ENCODE measurements at regions not wholly inside any gene's neighbourhood (a gene's known extent, or its start where the extent isn't known, plus 50 kb on each side); places are given as distances from the start of the nearest gene placed in this dataset.

DNA sequence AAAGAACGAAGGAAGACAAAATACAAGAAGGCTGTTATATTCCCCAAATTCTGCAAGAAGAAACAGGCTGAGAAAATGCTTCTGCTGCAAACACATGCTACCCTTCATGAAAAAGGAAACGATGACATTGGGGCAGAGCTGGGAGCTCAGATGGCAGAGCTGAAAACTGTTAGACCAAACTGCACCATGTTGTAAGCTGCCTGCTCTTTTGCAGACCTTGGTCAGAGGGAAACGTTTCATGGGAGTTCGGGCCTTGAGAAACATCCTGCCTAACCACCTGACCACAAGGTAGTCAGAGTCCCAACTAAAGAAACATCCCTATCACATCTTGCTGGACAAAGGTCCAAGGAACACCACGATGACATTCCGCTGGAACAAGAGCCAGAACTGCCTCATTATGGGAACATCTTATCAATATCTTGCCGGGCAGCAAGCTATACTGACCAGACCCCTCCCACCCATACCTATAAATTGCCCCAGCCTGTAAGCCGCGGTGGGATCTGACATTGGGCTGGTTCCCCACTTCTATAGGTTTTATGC lies 110.7 kb upstream of the CTSC start:
- intact Hi-C loops (cut with micrococcal nuclease) = no loop called here

DNA sequence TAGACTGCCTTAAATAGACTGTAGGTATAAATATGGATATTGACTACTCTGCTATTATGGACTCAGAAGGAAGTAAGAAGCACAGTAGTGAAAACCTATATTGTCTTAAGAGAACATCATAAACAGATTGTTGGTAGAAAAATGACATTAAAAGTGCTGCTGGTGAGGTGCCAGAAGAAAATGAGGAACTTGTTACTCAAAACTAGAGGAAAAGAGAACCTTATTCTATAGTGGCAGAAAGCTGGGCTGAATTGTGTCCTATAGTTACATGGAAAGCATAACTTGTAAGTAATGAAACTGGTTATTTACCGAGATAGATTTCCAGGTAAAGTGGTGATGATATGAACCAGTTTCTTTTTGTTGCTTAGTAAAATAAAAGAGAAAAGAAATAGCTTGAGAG lies 109.7 kb upstream of the CTSC start:
- intact Hi-C loops (cut with micrococcal nuclease) = no loop called here

DNA sequence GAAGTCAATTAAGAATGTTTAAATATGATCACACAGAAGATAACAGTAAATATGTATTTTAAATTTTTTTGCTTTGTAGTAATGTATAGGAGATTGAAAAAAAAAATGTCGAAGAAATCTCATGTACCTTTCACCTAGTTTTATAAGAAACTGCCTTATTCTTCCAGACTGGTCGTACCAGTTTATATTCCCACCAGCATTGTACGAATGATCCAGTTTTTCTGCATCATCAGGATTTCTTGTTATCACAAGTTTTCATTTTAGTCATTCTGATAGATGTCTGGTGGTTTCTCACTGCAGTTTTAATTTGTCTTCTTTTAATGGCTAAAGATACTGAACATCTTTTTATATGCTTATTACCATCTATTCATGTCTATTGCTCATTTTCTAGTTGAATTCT lies 101.8 kb upstream of the CTSC start:
- intact Hi-C loops (cut with micrococcal nuclease) = loop anchor here (5.0 kb wide), 2 partner anchors 102 to 1783 kb away; partner anchors contain the start of genes CHORDC1 and CTSC

DNA sequence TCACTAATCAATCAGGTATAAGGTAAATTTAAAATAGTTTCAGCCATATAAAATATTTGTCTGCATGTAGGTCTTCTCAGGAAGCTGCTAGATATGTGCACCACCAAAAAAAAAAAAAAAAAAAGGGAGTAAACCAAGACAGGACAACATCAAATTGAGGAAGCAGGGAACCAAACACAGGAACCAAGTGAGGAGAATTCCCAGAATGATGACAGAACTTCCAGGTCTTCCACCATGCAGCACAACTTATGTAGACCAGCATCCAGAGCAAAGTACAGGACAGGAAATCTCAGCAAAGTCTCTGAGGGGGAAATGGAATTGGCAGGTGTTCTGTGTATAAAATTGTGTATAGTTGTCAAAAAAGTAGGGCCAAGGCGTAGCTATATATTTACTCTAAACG lies 101.2 kb upstream of the CTSC start:
- intact Hi-C loops (cut with micrococcal nuclease) = loop anchor here (5.0 kb wide), 2 partner anchors 101 to 1784 kb away; partner anchors contain the start of genes CHORDC1 and CTSC

DNA sequence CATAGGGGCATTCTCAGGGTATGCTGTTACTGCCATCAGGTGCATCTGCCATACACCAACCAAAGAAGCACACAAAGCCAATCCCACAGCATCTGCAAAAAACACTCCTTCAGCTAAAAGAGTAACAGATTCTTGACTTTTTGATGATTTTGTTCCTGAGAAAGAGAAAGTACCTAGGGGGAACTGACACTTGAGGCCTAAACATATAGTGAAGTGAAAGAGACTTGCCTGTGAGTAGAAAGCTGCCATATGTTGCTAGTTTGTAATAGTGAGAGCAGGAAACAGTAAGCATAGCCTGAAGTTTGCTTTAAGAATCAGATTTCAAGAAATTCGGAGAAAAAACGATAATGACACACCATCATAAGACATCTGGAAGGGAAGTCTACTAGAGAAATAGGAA lies 97.9 kb upstream of the CTSC start:
- intact Hi-C loops (cut with micrococcal nuclease) = loop anchor here (5.0 kb wide), 2 partner anchors 98 to 1787 kb away; partner anchors contain the start of genes CHORDC1 and CTSC

DNA sequence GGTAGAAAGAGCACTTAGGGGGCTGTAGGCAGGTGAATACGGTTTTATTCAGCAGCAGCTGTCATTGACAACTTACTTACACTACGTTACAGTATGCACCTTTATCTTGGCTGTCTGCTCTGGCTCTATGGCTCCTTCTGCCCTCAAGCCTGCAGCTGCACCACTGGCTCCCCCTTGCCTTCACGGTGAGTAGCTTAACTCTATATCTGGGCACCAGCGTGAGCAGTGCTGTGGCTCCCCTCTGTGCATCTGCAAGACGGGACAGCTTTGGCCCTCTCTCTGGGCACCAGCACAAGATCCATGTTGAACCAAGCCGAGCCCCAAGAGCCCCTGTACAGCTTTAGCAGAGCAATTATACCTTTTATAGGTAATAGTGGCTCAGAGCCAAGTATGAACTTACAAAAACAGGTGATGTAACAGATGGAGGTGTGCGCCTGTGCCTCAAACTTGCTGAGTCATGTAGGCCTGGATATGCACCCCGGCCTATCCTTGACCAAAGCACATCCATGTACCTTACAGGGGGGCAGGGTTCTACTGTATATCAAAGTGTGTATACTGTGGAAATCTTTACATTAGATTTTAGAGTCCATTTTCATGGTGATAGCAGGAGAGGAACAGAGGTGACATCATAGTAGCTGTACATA lies 96.9 kb upstream of the CTSC start:
- intact Hi-C loops (cut with micrococcal nuclease) = no loop called here

DNA sequence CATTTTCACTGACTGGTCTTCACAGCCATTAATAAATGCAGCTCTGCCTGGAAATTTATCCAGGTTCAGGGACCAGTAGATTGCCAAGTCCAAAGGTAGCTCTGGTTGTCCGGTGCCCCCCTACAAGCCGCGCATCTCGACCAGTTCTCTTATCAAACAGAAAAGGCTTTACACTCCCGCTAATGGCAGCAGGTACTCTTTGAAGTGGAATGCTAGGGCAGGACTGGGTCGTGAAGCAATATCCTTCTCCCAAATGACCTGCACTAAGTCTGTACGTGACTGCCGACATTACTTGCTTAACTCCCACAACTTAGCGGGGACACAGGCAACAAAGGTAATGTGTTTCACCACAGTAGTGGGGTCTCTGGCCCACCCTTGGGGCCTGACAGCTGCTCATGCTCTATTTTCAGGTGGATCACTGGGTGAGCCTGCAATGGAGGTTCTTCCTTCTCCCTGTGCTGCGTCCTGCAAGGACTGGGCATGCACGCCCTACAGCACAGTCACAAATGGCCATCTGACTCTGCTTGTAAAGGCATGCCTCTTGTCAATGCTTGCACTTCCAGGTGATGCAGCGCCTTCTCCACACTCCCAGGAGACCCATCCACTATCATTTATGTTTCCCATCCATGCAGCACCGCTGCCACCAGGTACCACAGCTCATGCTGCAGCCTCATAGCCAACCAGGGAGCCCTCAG lies 96.1 kb upstream of the CTSC start:
- intact Hi-C loops (cut with micrococcal nuclease) = no loop called here

DNA sequence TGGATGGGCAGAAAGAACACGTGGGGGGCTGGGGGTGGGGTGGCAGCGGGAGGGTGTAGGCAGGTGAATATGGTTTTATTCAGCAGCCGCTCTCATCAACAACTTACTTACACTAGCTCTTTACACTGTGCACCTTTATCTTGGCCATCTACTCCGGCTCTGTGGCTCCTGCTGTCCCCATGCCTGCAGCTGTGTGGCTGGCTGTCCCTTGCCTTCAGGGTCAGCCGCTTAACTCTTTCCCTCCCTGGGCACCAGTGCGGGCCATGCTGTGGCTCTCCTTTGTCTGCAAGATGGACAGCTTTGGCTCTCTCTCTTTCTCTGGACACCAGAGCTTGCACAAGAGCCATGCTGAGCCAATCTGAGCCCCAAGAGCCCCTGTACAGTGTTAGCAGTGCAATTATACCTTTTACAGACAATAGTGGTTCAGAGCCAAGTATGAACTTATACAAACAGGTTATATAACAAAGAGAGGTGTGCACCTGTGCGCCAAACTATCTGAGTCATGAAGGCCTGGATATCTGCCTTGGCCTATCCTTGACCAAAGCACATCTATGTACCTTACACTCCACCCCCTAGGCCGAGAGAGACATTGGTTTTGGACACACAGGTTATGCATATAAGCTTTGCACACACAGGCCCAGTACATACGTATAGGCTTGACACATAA lies 94.3 kb upstream of the CTSC start:
- intact Hi-C loops (cut with micrococcal nuclease) = no loop called here

DNA sequence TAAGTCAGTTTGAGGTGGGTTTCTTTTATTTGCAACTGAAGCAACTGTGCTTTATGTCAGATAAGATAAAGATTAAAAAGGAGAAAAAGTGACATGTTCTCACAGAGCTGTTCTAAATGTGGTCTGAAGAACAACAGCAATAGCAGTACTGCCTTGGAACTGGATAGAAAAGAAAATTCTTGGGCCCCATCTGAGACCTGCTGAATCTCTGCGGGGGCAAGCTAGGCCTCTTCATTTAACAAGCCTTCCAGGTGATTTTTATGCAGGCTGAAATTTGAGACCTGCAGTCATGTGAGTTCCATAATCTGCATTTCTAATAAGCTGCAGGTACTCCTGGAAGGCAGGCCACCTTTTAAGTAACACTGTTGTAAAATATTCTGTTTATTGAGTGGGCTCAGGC lies 91.4 kb upstream of the CTSC start:
- intact Hi-C loops (cut with micrococcal nuclease) = loop anchor here (10.0 kb wide), 1 partner anchor 416 kb away; no protein-coding TSS in a partner anchor

DNA sequence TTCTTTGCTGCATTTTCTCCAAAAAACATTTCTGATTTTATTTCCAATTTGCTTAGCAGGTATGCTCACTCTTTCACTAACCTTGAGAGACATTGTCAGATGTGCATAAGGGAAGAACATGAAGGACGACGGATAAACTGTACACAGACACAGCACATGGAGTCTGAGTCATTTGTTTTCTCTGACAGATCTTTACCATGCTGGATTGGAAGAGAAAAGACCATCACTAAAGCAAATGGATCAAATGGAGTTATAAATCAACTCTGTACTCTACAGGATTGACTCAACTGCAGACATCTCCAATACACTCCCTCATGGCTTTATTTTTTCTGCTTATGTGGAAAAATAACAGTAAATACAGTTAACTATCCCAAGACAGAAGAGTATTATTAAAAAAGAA lies 90.2 kb upstream of the CTSC start:
- intact Hi-C loops (cut with micrococcal nuclease) = loop anchor here (10.0 kb wide), 1 partner anchor 417 kb away; no protein-coding TSS in a partner anchor

DNA sequence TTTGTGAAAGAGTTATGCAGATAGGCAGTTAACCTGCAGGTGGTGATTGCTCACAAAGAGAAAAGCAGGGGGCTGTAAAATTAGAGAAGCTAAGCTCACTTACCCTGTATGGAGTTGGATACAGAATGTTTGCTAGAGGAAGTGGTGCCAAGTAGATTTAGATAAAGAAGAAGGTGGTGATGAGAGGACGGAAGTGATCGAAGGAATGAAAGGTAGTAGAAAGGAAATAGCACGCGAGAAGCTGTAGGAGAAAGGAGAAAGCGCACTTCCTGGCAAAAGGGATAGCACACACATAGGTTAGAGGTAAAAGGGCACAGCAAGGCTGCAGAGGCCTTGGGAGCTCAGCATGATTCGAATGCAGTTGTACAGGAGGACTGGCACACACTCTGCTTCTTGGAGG lies 87.3 kb upstream of the CTSC start:
- intact Hi-C loops (cut with micrococcal nuclease) = loop anchor here (1.0 to 10.0 kb wide), 2 partner anchors 10 to 420 kb away; no protein-coding TSS in a partner anchor

DNA sequence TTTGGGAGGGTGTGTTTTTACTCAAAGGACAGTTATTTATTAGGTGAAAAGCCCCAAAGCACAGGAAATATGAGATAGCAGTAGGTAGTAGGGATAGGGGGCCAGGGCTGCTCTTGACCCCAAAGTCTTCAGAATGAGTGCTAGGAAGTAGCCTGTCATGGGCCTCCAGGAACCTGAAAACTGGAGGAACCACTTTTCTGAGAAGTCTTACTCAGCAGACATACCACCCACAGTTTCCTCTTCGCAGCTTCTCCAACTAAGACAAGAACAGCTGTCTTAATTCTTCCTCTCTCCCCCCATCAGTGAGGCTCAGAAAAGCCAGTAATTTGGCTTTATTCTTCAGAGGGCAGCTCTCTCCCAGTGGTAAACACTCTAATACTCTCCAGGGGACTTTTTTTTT lies 84.0 kb upstream of the CTSC start:
- intact Hi-C loops (cut with micrococcal nuclease) = loop anchor here (1.0 to 10.0 kb wide), 2 partner anchors 84 to 423 kb away; partner anchors contain the start of gene CTSC

DNA sequence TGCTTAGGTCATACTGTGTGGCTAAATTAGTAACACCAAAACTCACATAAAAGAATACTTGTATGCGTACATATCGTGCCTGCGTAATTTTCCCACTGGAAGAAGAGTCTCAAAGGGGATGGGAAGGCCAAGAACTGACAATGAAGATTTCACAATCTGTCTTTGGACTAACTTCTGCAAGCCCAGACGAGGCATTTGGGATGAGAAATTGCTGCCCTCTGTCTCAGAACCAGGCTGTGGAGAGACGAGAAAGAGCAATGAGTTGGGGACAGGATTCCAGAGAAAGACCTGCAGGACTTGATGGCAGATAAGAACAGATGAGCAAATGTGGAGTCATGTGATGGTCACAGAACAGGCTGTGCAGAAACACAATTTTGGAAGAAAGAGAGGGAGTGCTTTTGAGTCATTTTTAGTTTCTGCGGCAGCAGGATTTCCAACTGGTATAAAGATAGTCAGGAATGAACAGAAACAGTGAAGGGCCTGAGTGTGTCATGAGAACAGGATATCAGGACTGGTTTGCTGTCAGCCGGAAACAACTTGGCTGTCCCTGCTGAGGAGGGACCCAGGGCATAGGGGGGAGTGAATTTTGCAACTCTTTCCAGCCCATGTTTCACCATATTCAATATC lies 82.7 kb upstream of the CTSC start:
- intact Hi-C loops (cut with micrococcal nuclease) = loop anchor here (10.0 kb wide), 1 partner anchor 425 kb away; no protein-coding TSS in a partner anchor

DNA sequence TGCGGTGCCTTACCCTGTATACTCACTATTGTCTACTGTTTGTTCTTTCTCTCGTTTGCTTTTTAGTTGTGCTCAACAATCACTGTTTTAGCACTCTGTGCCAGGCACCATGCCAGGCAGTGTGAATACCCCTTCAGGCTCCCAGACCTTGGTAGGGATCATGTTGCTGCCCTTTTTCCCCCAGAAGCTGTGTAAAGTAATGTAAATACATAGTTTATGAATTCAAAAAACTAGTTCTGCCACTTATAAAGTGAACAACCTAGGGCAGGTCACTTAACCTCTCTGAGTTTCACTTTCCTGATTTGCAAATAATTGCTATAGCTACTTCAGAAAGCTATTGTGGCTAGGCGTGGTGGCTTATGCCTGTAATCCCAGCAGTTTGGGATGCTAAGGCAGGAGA lies 81.0 kb upstream of the CTSC start:
- intact Hi-C loops (cut with micrococcal nuclease) = no loop called here

DNA sequence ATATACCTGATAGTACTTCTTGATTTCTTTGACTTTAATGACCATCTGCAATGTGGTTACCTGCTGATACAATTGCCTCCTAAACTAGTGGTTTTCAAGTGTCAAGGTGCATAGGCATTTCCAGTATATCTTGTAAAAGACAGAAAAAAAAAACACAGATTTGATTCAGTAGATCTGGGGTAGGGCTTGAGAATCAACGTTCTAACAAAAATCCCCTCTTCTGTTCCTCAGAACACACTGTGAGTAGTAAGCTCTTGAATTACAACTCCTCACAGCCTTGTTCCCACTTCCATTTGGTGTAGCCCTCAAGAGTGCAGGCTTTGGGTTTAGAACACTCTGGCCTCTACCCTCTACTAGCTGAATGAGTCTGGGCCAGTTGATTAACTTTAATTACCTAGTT lies 78.0 kb upstream of the CTSC start:
- intact Hi-C loops (cut with micrococcal nuclease) = loop anchor here (1.0 to 2.0 kb wide), 5 partner anchors 9 to 236 kb away; partner anchors contain the start of gene CTSC

DNA sequence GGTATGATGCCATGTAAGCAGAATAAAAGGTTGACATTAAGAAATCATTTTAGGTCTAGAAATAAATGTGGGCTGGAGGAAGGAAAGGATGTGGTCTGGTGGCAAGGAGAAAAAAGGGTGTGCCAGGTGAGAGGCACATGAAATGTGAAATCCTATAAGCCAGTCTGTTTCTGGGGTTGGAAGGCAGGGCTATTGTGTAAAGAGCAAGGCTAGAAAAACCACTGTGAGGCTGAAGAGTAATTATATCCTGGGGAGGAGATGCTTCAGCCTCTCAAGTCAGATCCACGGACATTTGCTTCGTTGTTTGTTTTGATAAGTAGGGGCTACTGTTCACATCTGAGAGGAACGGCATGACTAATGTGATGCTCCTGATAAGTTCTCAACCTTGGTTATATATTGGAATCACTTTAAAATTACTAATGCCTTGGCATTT lies 77.5 kb upstream of the CTSC start:
- intact Hi-C loops (cut with micrococcal nuclease) = loop anchor here (1.0 to 2.0 kb wide), 6 partner anchors 9 to 236 kb away; partner anchors contain the start of gene CTSC

DNA sequence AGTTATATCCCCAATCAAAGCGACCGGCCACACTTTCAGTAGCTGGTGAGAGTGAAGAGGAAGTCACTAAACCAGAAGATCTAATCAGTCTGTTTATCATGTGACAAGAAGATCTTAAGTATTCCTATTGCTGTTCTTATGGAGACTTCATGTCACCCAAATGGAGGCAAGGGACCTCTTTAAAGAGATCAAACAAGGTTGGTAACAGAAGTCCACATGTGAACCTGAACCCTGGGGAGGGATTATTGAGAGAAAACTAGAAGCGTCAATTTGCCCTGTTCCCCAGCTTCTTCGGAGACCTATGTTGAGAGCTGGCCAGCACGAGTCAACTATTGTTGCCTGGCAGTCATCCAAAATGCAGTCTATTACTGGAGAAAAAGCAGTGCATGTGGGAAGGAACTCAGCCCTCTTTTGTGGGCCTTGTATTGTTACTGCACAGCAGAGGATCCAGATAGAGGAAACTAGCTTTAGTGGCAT lies 76.9 kb upstream of the CTSC start:
- intact Hi-C loops (cut with micrococcal nuclease) = loop anchor here (1.0 to 2.0 kb wide), 3 partner anchors 10 to 122 kb away; no protein-coding TSS in a partner anchor

DNA sequence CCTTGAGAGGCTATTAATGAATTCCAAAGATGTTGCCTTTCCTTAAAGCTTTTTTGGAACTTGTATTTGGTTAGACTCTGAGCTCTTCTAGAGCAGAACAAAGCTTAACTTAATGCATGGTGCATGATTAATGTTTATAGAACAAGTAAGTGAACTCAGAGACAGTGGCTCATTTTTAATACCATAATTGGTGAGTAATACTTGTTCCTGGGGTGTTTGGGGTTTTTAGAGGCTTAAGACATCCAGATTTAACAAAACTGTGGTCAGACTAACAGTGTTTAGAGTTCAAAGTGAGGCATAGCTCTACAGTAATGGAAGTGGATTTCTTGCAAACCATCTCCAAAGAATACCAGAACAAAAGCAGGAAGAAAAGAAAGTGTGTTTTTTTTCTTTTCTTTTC lies 73.7 kb upstream of the CTSC start:
- intact Hi-C loops (cut with micrococcal nuclease) = no loop called here

DNA sequence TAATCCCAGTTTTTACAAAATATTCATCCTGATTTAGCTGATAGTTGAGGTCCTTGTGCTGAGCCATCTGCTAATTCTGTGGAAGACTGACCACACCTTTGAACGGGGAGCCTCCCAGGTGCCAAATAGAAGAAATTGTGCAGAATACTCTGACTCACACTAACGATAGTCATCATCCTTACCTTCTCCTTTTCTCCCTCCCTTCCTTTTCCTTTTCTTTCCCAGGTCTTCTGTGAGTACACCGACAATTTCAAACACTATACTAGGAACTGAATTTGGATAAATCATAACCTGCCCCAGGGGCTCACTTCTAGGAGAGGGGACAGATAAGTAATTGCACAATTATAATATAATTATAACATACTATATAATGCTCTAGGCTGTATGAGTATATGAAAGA lies 73.1 kb upstream of the CTSC start:
- intact Hi-C loops (cut with micrococcal nuclease) = no loop called here

DNA sequence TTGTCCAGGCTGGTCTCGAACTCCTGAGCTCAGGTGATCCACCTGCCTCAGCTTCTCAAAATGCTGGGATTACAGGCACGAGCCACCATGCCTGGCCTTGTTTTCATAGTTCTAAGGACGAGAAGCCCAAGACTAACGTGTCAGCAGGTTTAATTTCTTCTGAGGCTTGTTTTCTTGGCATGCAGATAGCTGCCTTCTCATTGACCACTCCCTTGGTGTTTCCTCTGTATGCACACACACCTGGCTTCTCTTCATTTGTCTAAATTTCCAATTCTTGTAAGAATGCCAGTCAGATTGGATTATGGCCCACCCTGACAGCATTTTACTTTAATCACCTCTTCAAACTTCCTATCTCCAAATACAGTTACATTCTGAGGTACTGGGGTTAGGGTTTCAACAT lies 72.5 kb upstream of the CTSC start:
- intact Hi-C loops (cut with micrococcal nuclease) = no loop called here

DNA sequence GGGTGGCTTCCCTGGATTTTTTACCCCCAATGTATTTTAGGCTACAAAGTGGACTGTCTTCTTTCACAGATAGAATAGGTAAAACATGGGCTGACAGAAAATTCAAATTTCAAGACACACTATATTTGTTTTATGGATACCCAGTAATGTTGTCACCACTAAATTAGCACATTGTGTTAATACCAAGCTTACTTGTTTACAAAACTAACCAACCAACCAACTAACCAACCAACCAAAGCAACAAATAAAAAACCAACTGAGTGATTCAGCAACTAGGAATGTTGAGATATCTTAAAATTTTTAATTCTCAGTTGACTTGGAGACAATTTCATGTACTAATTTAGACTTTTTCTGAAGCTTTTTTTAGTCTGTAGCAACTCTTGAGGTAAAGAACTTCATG lies 69.3 kb upstream of the CTSC start:
- intact Hi-C loops (cut with micrococcal nuclease) = no loop called here
